AG09309 (cell line): ENCODE measurements at regions not wholly inside any gene's neighbourhood (a gene's known extent, or its start where the extent isn't known, plus 50 kb on each side); places are given as distances from the start of the nearest gene placed in this dataset.
"Not testable (repeated sequence)": the region's sequence is repeated elsewhere in the genome, so short reads cannot be mapped to it uniquely, and the experiment has no call there.

Experiments used
- DNase-seq: peaks from one replicate; pipeline ENCODE4 v3.0.0-alpha.2; 2010; ENCODE audit warnings: low read depth
- H3K4me3 ChIP-seq: 2 replicates; pipeline ENCODE4 v1.5.1; 2011; ENCODE audit warnings: mild to moderate bottlenecking, low read depth, low read length, moderate library complexity; ENCODE audit not compliant: control insufficient read depth
- CTCF ChIP-seq: IDR thresholded peaks from 2 replicates; pipeline ENCODE4 v1.5.1; 2011; ENCODE audit warnings: mild to moderate bottlenecking, low read depth, low read length, inconsistent platforms; ENCODE audit not compliant: insufficient read depth, control insufficient read depth; ENCODE audit errors: missing control alignments

GRCh38 chr16:13336335-13336734, 434.9 kb downstream of the SHISA9 start:
- no peak overlapping the region for H3K4me3 ChIP-seq
- no peak for TF ChIP-seq CTCF
- DNase-seq = no peak

GRCh38 chr16:13336907-13337881, 435.8 kb downstream of the SHISA9 start:
- DNase-seq = not testable (repeated sequence)

GRCh38 chr16:13338044-13338443, 436.6 kb downstream of the SHISA9 start:
- no peak for DNase-seq
- no peak for TF ChIP-seq CTCF
- H3K4me3 ChIP-seq = no peak overlapping the region

More at GRCh38 chr16:13336907-13337881, 435.8 kb downstream of the SHISA9 start:
- not testable (repeated sequence) for H3K4me3 ChIP-seq

GRCh38 chr16:13342675-13343074, 441.3 kb downstream of the SHISA9 start:
- no peak for TF ChIP-seq CTCF
- H3K4me3 ChIP-seq = no peak overlapping the region
- no peak for DNase-seq

- no peak for DNase-seq
- TF ChIP-seq CTCF = no peak
- H3K4me3 ChIP-seq = no peak overlapping the region
Measured at GRCh38 chr16:13344001-13344400, 442.6 kb downstream of the SHISA9 start.

- no peak overlapping the region for H3K4me3 ChIP-seq
- TF ChIP-seq CTCF = no peak
- no peak for DNase-seq
Measured at GRCh38 chr16:13348416-13348815, 447.0 kb downstream of the SHISA9 start.

GRCh38 chr16:13350000-13350399, 448.6 kb downstream of the SHISA9 start:
- no peak for TF ChIP-seq CTCF
- H3K4me3 ChIP-seq = no peak overlapping the region
- no peak for DNase-seq
